Liver (tissue), 7 donors: ENCODE measurements at regions not wholly inside any gene's neighbourhood (a gene's known extent, or its start where the extent isn't known, plus 50 kb on each side); places are given as distances from the start of the nearest gene placed in this dataset.

Experiments
- DNase-seq: peaks from one replicate; pipeline ENCODE4 v3.0.0-alpha.2; 2017; ENCODE audit warnings: low spot score
- H3K27ac ChIP-seq, 2 donors: one replicate each; pipeline ENCODE4 v1.7.0; 2013; ENCODE audit warnings: inconsistent platforms in 2 of 2, low read length in 2 of 2, control low read depth in 1 of 2, low read depth in 1 of 2, mild to moderate bottlenecking in 1 of 2
- H3K27me3 ChIP-seq, 4 donors: one replicate each; pipeline versions ENCODE4 v1.6.1 to v1.7.0; 2013; ENCODE audit warnings: low read length in 3 of 4, inconsistent platforms in 1 of 4, mild to moderate bottlenecking in 1 of 4, moderate library complexity in 1 of 4; ENCODE audit not compliant: control insufficient read depth in 4 of 4, insufficient read depth in 4 of 4
- H3K36me3 ChIP-seq, 4 donors: one replicate each; pipeline versions ENCODE4 v1.6.1 to v1.7.0; 2013; ENCODE audit warnings: low read length in 3 of 4, mild to moderate bottlenecking in 3 of 4, low read depth in 1 of 4, moderate library complexity in 1 of 4; ENCODE audit not compliant: control insufficient read depth in 4 of 4, insufficient read depth in 3 of 4
- H3K4me1 ChIP-seq, 4 donors: one replicate each; pipeline versions ENCODE4 v1.6.1 to v1.7.0; 2013; ENCODE audit warnings: low read length in 3 of 4, mild to moderate bottlenecking in 3 of 4, moderate library complexity in 1 of 4; ENCODE audit not compliant: control insufficient read depth in 4 of 4, insufficient read depth in 4 of 4
- H3K4me3 ChIP-seq, 3 donors: one replicate each; pipeline versions ENCODE4 v1.6.1 to v1.7.0; 2013; ENCODE audit warnings: low read length in 3 of 3, control low read depth in 1 of 3, low read depth in 1 of 3, mild to moderate bottlenecking in 1 of 3
- H3K9ac ChIP-seq, 2 donors: one replicate each; pipeline ENCODE4 v1.7.0; 2013; ENCODE audit warnings: low read length in 2 of 2, mild to moderate bottlenecking in 2 of 2, moderate library complexity in 2 of 2, control low read depth in 1 of 2, low read depth in 1 of 2
- H3K9me3 ChIP-seq, 4 donors: one replicate each; pipeline versions ENCODE4 v1.6.1 to v1.7.0; 2013; ENCODE audit warnings: low read length in 3 of 4; ENCODE audit not compliant: control insufficient read depth in 4 of 4
- EGR1 ChIP-seq, 2 donors: IDR thresholded peaks; 2 replicates each; pipeline ENCODE4 v1.6.1; 2016 to 2018; ENCODE audit warnings: antibody characterized with exemption in 2 of 2, low read depth in 2 of 2
- FOXA1 ChIP-seq: IDR thresholded peaks from 2 replicates; pipeline ENCODE4 v1.6.1; 2016; ENCODE audit warnings: antibody characterized with exemption
- GABPA ChIP-seq, 2 donors: IDR thresholded peaks in 1 of 2; conservative IDR thresholded peaks in 1 of 2; 2 replicates each; pipeline ENCODE4 v1.6.1; 2016; ENCODE audit warnings: antibody characterized with exemption in 2 of 2, mild to moderate bottlenecking in 1 of 2, moderate library complexity in 1 of 2
- HNF4A ChIP-seq, 2 donors: conservative IDR thresholded peaks; 2 replicates each; pipeline ENCODE4 v1.6.1; 2016; ENCODE audit warnings: antibody characterized with exemption in 2 of 2, mild to moderate bottlenecking in 2 of 2
- JUND ChIP-seq, 2 donors: IDR thresholded peaks; 2 replicates each; pipeline ENCODE4 v1.6.1; 2016; ENCODE audit warnings: antibody characterized with exemption in 2 of 2
- NR2F2 ChIP-seq: IDR thresholded peaks from 2 replicates; pipeline ENCODE4 v1.6.1; 2016; ENCODE audit warnings: antibody characterized with exemption
- RAD21 ChIP-seq, 2 donors: IDR thresholded peaks; 2 replicates each; pipeline ENCODE4 v1.6.1; 2016; ENCODE audit warnings: antibody characterized with exemption in 2 of 2, mild to moderate bottlenecking in 2 of 2
- RXRA ChIP-seq, 2 donors: IDR thresholded peaks; 2 replicates each; pipeline ENCODE4 v1.6.1; 2017 to 2018; ENCODE audit warnings: antibody characterized with exemption in 2 of 2, mild to moderate bottlenecking in 1 of 2
- SP1 ChIP-seq: IDR thresholded peaks from 2 replicates; pipeline ENCODE4 v1.6.1; 2018; ENCODE audit warnings: antibody characterized with exemption, mild to moderate bottlenecking
- TAF1 ChIP-seq: conservative IDR thresholded peaks from 2 replicates; pipeline ENCODE4 v1.6.1; 2016; ENCODE audit warnings: antibody characterized with exemption, mild to moderate bottlenecking
- YY1 ChIP-seq: IDR thresholded peaks from 2 replicates; pipeline ENCODE4 v1.6.1; 2016; ENCODE audit warnings: antibody characterized with exemption, mild to moderate bottlenecking
- WGBS: extraction: QIAGEN DNeasy Blood & Tissue Kit; methylation state at CpG from one replicate; pipeline ENCODE4 v1.1.7; 2013; 5-methylcytosine and 5-hydroxymethylcytosine counted together
- TF ChIP-seq, protein P1 (sequence below): IDR thresholded peaks from 2 replicates; pipeline ENCODE4 v1.6.1; 2016; ENCODE audit warnings: antibody characterized with exemption
- TF ChIP-seq, protein P2 (sequence below): IDR thresholded peaks from 2 replicates; pipeline ENCODE4 v1.6.1; 2016; ENCODE audit warnings: antibody characterized with exemption, mild to moderate bottlenecking
- TF ChIP-seq, protein P3 (sequence below): IDR thresholded peaks from 2 replicates; pipeline ENCODE4 v1.6.1; 2016; ENCODE audit warnings: antibody characterized with exemption
- TF ChIP-seq, protein P4 (sequence below): IDR thresholded peaks from 2 replicates; pipeline ENCODE4 v1.6.1; 2016; ENCODE audit warnings: antibody characterized with exemption
- donor health status: healthy.
- donor health status: healthy.
- donor health status: healthy.
- donor health status: healthy.

DNA sequence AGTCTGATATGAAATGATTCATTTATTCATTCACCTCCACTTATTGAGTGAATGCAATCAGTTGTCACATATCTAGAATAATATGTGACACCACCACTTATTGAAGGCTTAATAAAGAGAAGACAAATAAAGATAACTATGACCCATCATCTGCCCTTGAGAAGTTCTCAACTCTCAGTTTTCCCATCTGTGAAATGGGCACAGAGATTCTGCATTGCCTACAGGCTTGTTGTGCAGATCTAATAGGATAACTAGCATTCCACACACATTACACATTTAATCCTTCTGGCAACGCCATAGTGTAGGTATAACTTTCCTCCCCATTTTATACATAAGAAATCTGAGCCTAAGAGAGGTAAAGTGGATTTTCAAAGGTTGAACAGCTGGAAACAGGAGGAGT is 84.2 kb upstream of the FICD start:
- Histone ChIP-seq H3K27ac (no peak overlapping the region), H3K4me1 (no peaks in the 10 kb centered on the region), H3K27me3 (peaks cover 0 to 19% (median under 1%) of the 10 kb centered on the region in 4 donors), H3K4me3 (no peak overlapping the region), H3K9ac (no peak overlapping the region), H3K9me3 (no peaks in the 10 kb centered on the region), H3K36me3 (no peaks in the 10 kb centered on the region)
- TF ChIP-seq RAD21 (IDR thresholded peaks at IDR 0.05) (no peak), JUND (IDR thresholded peaks at IDR 0.05) (no peak), HNF4A (conservative IDR thresholded peaks at IDR 0.05) (no peak), YY1 (no peak), NR2F2 (no peak), GABPA (IDR thresholded peaks at IDR 0.05 in 1 of 2, conservative IDR thresholded peaks at IDR 0.05 in 1 of 2) (no peak), TAF1 (no peak), SP1 (no peak), FOXA1 (no peak)
- TF ChIP-seq, protein P1, sequence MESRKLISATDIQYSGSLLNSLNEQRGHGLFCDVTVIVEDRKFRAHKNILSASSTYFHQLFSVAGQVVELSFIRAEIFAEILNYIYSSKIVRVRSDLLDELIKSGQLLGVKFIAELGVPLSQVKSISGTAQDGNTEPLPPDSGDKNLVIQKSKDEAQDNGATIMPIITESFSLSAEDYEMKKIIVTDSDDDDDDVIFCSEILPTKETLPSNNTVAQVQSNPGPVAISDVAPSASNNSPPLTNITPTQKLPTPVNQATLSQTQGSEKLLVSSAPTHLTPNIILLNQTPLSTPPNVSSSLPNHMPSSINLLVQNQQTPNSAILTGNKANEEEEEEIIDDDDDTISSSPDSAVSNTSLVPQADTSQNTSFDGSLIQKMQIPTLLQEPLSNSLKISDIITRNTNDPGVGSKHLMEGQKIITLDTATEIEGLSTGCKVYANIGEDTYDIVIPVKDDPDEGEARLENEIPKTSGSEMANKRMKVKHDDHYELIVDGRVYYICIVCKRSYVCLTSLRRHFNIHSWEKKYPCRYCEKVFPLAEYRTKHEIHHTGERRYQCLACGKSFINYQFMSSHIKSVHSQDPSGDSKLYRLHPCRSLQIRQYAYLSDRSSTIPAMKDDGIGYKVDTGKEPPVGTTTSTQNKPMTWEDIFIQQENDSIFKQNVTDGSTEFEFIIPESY, result no peak
- TF ChIP-seq, protein P2, sequence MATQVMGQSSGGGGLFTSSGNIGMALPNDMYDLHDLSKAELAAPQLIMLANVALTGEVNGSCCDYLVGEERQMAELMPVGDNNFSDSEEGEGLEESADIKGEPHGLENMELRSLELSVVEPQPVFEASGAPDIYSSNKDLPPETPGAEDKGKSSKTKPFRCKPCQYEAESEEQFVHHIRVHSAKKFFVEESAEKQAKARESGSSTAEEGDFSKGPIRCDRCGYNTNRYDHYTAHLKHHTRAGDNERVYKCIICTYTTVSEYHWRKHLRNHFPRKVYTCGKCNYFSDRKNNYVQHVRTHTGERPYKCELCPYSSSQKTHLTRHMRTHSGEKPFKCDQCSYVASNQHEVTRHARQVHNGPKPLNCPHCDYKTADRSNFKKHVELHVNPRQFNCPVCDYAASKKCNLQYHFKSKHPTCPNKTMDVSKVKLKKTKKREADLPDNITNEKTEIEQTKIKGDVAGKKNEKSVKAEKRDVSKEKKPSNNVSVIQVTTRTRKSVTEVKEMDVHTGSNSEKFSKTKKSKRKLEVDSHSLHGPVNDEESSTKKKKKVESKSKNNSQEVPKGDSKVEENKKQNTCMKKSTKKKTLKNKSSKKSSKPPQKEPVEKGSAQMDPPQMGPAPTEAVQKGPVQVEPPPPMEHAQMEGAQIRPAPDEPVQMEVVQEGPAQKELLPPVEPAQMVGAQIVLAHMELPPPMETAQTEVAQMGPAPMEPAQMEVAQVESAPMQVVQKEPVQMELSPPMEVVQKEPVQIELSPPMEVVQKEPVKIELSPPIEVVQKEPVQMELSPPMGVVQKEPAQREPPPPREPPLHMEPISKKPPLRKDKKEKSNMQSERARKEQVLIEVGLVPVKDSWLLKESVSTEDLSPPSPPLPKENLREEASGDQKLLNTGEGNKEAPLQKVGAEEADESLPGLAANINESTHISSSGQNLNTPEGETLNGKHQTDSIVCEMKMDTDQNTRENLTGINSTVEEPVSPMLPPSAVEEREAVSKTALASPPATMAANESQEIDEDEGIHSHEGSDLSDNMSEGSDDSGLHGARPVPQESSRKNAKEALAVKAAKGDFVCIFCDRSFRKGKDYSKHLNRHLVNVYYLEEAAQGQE, result no peak
- TF ChIP-seq, protein P3, sequence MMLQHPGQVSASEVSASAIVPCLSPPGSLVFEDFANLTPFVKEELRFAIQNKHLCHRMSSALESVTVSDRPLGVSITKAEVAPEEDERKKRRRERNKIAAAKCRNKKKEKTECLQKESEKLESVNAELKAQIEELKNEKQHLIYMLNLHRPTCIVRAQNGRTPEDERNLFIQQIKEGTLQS, result no peak
- 58% methylated on average over 1 of the region's 1 CpG for WGBS
- DNase-seq, result no peak

DNA sequence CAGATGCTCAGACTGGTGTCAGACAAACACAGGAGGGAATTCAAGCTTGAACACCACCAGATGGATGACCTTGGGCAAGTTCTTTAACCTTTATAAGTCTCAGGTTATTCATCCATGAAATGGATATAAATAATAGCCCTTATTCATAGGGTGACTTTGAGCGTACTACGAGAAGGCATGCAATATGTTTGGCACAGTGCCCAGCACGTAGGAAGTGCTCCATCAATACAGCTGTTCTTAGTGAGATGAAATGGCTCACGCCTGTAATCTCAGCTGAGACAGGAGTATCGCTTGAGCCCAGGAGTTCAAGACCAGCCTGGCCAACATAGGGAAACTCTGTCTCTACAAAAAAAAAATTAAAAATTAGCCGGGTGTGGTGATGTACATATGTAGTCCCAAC is 84.8 kb upstream of the FICD start:
- no peak for DNase-seq
- TF ChIP-seq SP1 (no peak), RAD21 (IDR thresholded peaks at IDR 0.05) (no peak), YY1 (no peak), EGR1 (IDR thresholded peaks at IDR 0.05; ENCODE audit: low read depth in 2 of 2) (no peak), NR2F2 (no peak), FOXA1 (no peak), HNF4A (conservative IDR thresholded peaks at IDR 0.05) (no peak), TAF1 (no peak), RXRA (IDR thresholded peaks at IDR 0.05) (no peak), JUND (IDR thresholded peaks at IDR 0.05) (no peak)
- TF ChIP-seq, protein P2, result no peak
- TF ChIP-seq, protein P1, result no peak
- TF ChIP-seq, protein P3, result no peak
- TF ChIP-seq, protein P4, sequence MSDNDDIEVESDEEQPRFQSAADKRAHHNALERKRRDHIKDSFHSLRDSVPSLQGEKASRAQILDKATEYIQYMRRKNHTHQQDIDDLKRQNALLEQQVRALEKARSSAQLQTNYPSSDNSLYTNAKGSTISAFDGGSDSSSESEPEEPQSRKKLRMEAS, result no peak
- Histone ChIP-seq H3K36me3 (no peaks in the 10 kb centered on the region), H3K27ac (no peak overlapping the region), H3K9ac (no peak overlapping the region), H3K4me3 (no peak overlapping the region), H3K4me1 (no peaks in the 10 kb centered on the region), H3K9me3 (no peaks in the 10 kb centered on the region), H3K27me3 (peaks cover 0 to 19% (median under 1%) of the 10 kb centered on the region in 4 donors)
- 59% methylated on average over 6 of the region's 6 CpGs for WGBS
